Endothelial cell of umbilical vein (primary cell): ENCODE measurements at regions not wholly inside any gene's neighbourhood (a gene's known extent, or its start where the extent isn't known, plus 50 kb on each side); places are given as distances from the start of the nearest gene placed in this dataset.

ENCODE experiments used
- BruUV-seq: library from RNA; stranded (reverse); fragments of 400-500 nt; replicated peaks from 2 replicates; lab custom pipeline; 2021; lab: Mats Ljungman, UMichigan
- CTCF ChIA-PET: fragments of 300-600, 350-600 bp; sonication (Branson Sonifier 250); formaldehyde crosslinking; loops from one replicate; lab custom pipeline; 2021; ENCODE audit warnings: antibody characterized with exemption, inconsistent platforms; lab: Charles Lee
- POLR2A ChIA-PET: fragments of 300-600, 350-600 bp; sonication (Branson Sonifier 250); formaldehyde crosslinking; loops from one replicate; lab custom pipeline; 2021; ENCODE audit warnings: antibody characterized with exemption, inconsistent platforms; lab: Charles Lee
- DNase-seq: peaks from one replicate; pipeline ENCODE4 v3.0.0-alpha.2; 2011; ENCODE audit warnings: low read depth, low spot score
- FAIRE-seq: peaks from 2 replicates; lab custom pipeline; 2011; peaks lifted over from hg19 to GRCh38; lab: Jason Lieb, UNC
- H2AFZ ChIP-seq: 2 replicates; pipeline ENCODE4 v1.6.0; 2012; ENCODE audit warnings: low read depth, low read length, control low read depth, inconsistent platforms
- H3K27ac ChIP-seq: 2 replicates; pipeline ENCODE4 v1.5.1; 2011; ENCODE audit warnings: low read depth, mild to moderate bottlenecking, control low read depth, low read length, moderate library complexity; ENCODE audit not compliant: insufficient read depth
- H3K27me3 ChIP-seq, 2 experiments: 2 replicates each; pipeline versions ENCODE4 v1.6.0 to v1.6.1; 2011; ENCODE audit warnings: low read length in 2 of 2, mixed read lengths in 1 of 2; ENCODE audit not compliant: control insufficient read depth in 2 of 2, insufficient read depth in 2 of 2
- H3K36me3 ChIP-seq, 2 experiments: 2 replicates in 1 of 2; 3 replicates in 1 of 2; pipeline ENCODE4 v1.5.1; 2011; ENCODE audit warnings: low read length in 2 of 2, mild to moderate bottlenecking in 1 of 2, moderate library complexity in 1 of 2; ENCODE audit not compliant: control insufficient read depth in 2 of 2, insufficient read depth in 2 of 2; ENCODE audit errors: extremely low read depth in 1 of 2
- H3K4me1 ChIP-seq: 3 replicates; pipeline ENCODE4 v1.5.1; 2011; ENCODE audit warnings: mild to moderate bottlenecking, low read length; ENCODE audit not compliant: control insufficient read depth, insufficient read depth; ENCODE audit errors: extremely low read depth
- H3K4me2 ChIP-seq: 2 replicates; pipeline ENCODE4 v1.6.1; 2011; ENCODE audit warnings: low read length, control low read depth, mixed read lengths; ENCODE audit not compliant: insufficient read depth
- H3K4me3 ChIP-seq, 3 experiments: fragments of 200-600 bp in 1 of 3; sonication (generic), shearing (Covaris generic) in 1 of 3; replicated peaks in 1 of 3; 2 replicates each; pipeline ENCODE4 v1.5.1; 2011 to 2016; ENCODE audit warnings: control low read depth in 3 of 3, low read length in 3 of 3, mild to moderate bottlenecking in 2 of 3, inconsistent platforms in 1 of 3, low read depth in 1 of 3, moderate library complexity in 1 of 3; ENCODE audit not compliant: insufficient read depth in 1 of 3
- H3K79me2 ChIP-seq: 2 replicates; pipeline ENCODE4 v1.6.0; 2012; ENCODE audit warnings: low read length, inconsistent platforms; ENCODE audit not compliant: control insufficient read depth, insufficient read depth
- H3K9ac ChIP-seq: replicated peaks from 2 replicates; pipeline ENCODE3; 2011; ENCODE audit warnings: low read length, control low read depth; ENCODE audit not compliant: insufficient read depth; ENCODE audit errors: extremely low read depth
- H3K9me1 ChIP-seq: replicated peaks from 3 replicates; pipeline ENCODE4 v1.6.0; 2011; ENCODE audit warnings: mild to moderate bottlenecking, low read length; ENCODE audit not compliant: control insufficient read depth, insufficient read depth; ENCODE audit errors: extremely low read depth
- H3K9me3 ChIP-seq: replicated peaks from 2 replicates; pipeline ENCODE4 v1.5.1; 2012; ENCODE audit warnings: low read length, inconsistent platforms; ENCODE audit not compliant: control insufficient read depth, insufficient read depth
- H4K20me1 ChIP-seq: replicated peaks from 2 replicates; pipeline ENCODE3; 2011; ENCODE audit warnings: mild to moderate bottlenecking, low read length; ENCODE audit not compliant: control insufficient read depth, insufficient read depth; ENCODE audit errors: extremely low read depth
- CTCF ChIP-seq, 2 donors: IDR thresholded peaks; 1 replicate in 1 of 2; 2 replicates in 1 of 2; pipeline ENCODE4 v1.5.1; 2011; ENCODE audit warnings: low read length in 2 of 2, mild to moderate bottlenecking in 2 of 2, moderate library complexity in 2 of 2, control low read depth in 1 of 2, inconsistent platforms in 1 of 2, low read depth in 1 of 2; ENCODE audit not compliant: insufficient read depth in 1 of 2; ENCODE audit errors: extremely low read depth in 1 of 2
- GATA2 ChIP-seq: IDR thresholded peaks from 2 replicates; pipeline ENCODE4 v1.7.0; 2011; ENCODE audit warnings: low read depth, mild to moderate bottlenecking, moderate library complexity, mixed read lengths, low read length; ENCODE audit not compliant: insufficient read length, insufficient read depth
- JUN ChIP-seq: IDR thresholded peaks from 2 replicates; pipeline ENCODE4 v1.6.1; 2011; ENCODE audit warnings: borderline replicate concordance, low read depth; ENCODE audit not compliant: insufficient read length, insufficient read depth
- MYC ChIP-seq: IDR thresholded peaks from one replicate; pipeline ENCODE4 v1.6.1; 2011; ENCODE audit warnings: mild to moderate bottlenecking, low read depth, low read length
- POLR2A ChIP-seq: IDR thresholded peaks from 2 replicates; pipeline ENCODE4 v1.6.1; 2012; ENCODE audit warnings: low read depth, mild to moderate bottlenecking, control low read depth, low read length
- dilution Hi-C: fragments of 300-500 bp; cut with MboI; formaldehyde crosslinking; loops from one replicate; pipeline ENCODE4 v1.15.0; 2019; ENCODE audit warnings: low sequenced_read_pairs; ENCODE audit not compliant: extremely low pct_ligation_motif_present
- intact Hi-C: fragments of 100-400 bp; cut with micrococcal nuclease; formaldehyde crosslinking; loops from one replicate; pipeline ENCODE4 v1.10.0; 2022

GRCh38 chr4:62717154-62717553, 1517.0 kb downstream of the ADGRL3 start:
- dilution Hi-C loops: no loop called here
- ChIA-PET CTCF (no interaction called here), POLR2A (no interaction called here)
- Histone ChIP-seq H3K36me3 (no peaks in the 10 kb centered on the region), H4K20me1 (no peaks in the 10 kb centered on the region), H3K9me1 (no peaks in the 10 kb centered on the region), H2AFZ (no peak overlapping the region), H3K9me3 (no peaks in the 10 kb centered on the region), H3K4me1 (no peaks in the 10 kb centered on the region), H3K27me3 (no peaks in the 10 kb centered on the region), H3K4me2 (no peak overlapping the region), H3K4me3 (no peak overlapping the region), H3K27ac (no peak overlapping the region), H3K79me2 (no peaks in the 10 kb centered on the region), H3K9ac (no peak overlapping the region)
- TF ChIP-seq CTCF (IDR thresholded peaks at IDR 0.05; ENCODE audit: extremely low read depth in 1 of 2, insufficient read depth in 1 of 2, low read depth in 1 of 2, low read length in 2 of 2): no peak
- no peak for TF ChIP-seq POLR2A
- TF ChIP-seq JUN: no peak
- TF ChIP-seq MYC: no peak
- DNase-seq (no peak), FAIRE-seq (no peak)
- intact Hi-C loops: no loop called here
- BruUV-seq: no TSS peak

DNA sequence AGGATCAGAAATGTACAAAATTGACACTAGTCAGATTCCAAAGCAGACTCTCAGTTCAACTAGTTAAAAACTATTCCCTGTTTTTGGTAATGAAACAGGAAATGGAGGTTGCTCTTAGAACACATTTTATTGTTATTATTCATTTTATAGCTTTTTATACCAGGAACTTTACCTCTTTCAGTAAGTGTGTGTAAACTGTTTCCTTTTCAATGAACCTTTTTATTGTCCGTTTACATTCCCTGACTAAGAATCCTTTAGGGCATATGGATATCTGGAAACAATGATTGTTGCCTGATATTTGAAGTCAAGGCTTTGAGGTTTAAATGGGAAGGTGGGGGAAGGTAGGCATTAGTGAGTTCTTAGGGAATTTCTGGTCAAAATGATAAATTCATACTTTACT, 1511.4 kb downstream of the ADGRL3 start:
- intact Hi-C loops: no loop called here
- dilution Hi-C loops: no loop called here
- H3K79me2 ChIP-seq: no peaks in the 10 kb centered on the region
- FAIRE-seq: no peak
- H3K4me1 ChIP-seq: no peaks in the 10 kb centered on the region
- H3K36me3 ChIP-seq: no peaks in the 10 kb centered on the region
- H3K4me2 ChIP-seq: no peak overlapping the region
- ChIA-PET CTCF (no interaction called here), POLR2A (no interaction called here)
- H3K9me3 ChIP-seq: no peaks in the 10 kb centered on the region
- no peaks in the 10 kb centered on the region for H3K9me1 ChIP-seq
- H3K27me3 ChIP-seq: no peaks in the 10 kb centered on the region
- no TSS peak for BruUV-seq
- DNase-seq: no peak
- H3K27ac ChIP-seq: no peak overlapping the region
- no peak overlapping the region for H3K9ac ChIP-seq
- no peak overlapping the region for H2AFZ ChIP-seq
- TF ChIP-seq MYC (no peak), JUN (no peak), GATA2 (no peak), POLR2A (no peak)
- no peak overlapping the region for H3K4me3 ChIP-seq
- no peaks in the 10 kb centered on the region for H4K20me1 ChIP-seq
